ENCODE measurements at regions not wholly inside any gene's neighbourhood (a gene's known extent, or its start where the extent isn't known, plus 50 kb on each side); places are given as distances from the start of the nearest gene placed in this dataset.
A peak's percentile ranks its signal among the peaks of the same experiment; 100 is the strongest.

GRCh38 chr7:36053589-36053988 is 99.5 kb upstream of the EEPD1 start:
- Histone ChIP-seq H3K27ac (no peak overlapping the region), H3K9me3 (no peaks in the 10 kb centered on the region), H3K36me3 (no peaks in the 10 kb centered on the region), H3K4me3 (no peak overlapping the region), H3K27me3 (no peaks in the 10 kb centered on the region), H3K4me1 (peaks cover 6 to 22% (median 16%) of the 10 kb centered on the region in 9 donors)
- DNase-seq (no peak), ATAC-seq (no peak)
- WGBS, 2 donors: 53 to 76% methylated on average over 3 of the region's 3 CpGs
- intact Hi-C loops (cut with DNase I): no loop called here
- no peak for TF ChIP-seq CTCF (IDR thresholded peaks at IDR 0.05)

GRCh38 chr7:36054637-36055036 is 98.4 kb upstream of the EEPD1 start:
- Histone ChIP-seq H3K9me3 (no peaks in the 10 kb centered on the region), H3K4me3 (no peak overlapping the region), H3K36me3 (no peaks in the 10 kb centered on the region), H3K27me3 (no peaks in the 10 kb centered on the region), H3K27ac (no peak overlapping the region), H3K4me1 (peaks cover 0 to 12% (median 7%) of the 10 kb centered on the region in 9 donors)
- ATAC-seq (no peak), DNase-seq (no peak)
- intact Hi-C loops (cut with DNase I): no loop called here
- no peak for TF ChIP-seq CTCF (IDR thresholded peaks at IDR 0.05)
- 82 to 84% methylated on average over 2 of the region's 2 CpGs for WGBS, 2 donors

GRCh38 chr7:36055207-36055606 is 97.8 kb upstream of the EEPD1 start:
- H3K27me3 ChIP-seq: no peaks in the 10 kb centered on the region
- H3K9me3 ChIP-seq: no peaks in the 10 kb centered on the region
- WGBS, 2 donors: 50 to 72% methylated on average over 4 of the region's 4 CpGs
- H3K36me3 ChIP-seq: no peaks in the 10 kb centered on the region
- DNase-seq (no peak), ATAC-seq (peak in 4 of 8 donors; percentile 37 to 96 (median 66))
- intact Hi-C loops (cut with DNase I): no loop called here
- no peak overlapping the region for H3K27ac ChIP-seq
- peaks cover 0 to 10% (median 6%) of the 10 kb centered on the region in 9 donors for H3K4me1 ChIP-seq
- no peak overlapping the region for H3K4me3 ChIP-seq
- no peak for TF ChIP-seq CTCF (IDR thresholded peaks at IDR 0.05)

GRCh38 chr7:36057323-36057722 is 95.7 kb upstream of the EEPD1 start:
- TF ChIP-seq CTCF (IDR thresholded peaks at IDR 0.05): no peak
- intact Hi-C loops (cut with DNase I): no loop called here
- Histone ChIP-seq H3K27me3 (no peaks in the 10 kb centered on the region), H3K36me3 (no peaks in the 10 kb centered on the region), H3K4me3 (no peak overlapping the region), H3K4me1 (peaks cover 0 to 10% (median 0%) of the 10 kb centered on the region in 9 donors), H3K9me3 (no peaks in the 10 kb centered on the region), H3K27ac (no peak overlapping the region)
- 76 to 86% methylated on average over 4 of the region's 4 CpGs for WGBS, 2 donors
- ATAC-seq: no peak
- DNase-seq: no peak

All from heart right ventricle (tissue), 16 donors.